GM23338 (cell line): ENCODE measurements at regions not wholly inside any gene's neighbourhood (a gene's known extent, or its start where the extent isn't known, plus 50 kb on each side); places are given as distances from the start of the nearest gene placed in this dataset.

Source experiments
- ATAC-seq: fragments of 200-7000 bp; cut with Tn5 transposase; 3 replicates; pipeline ENCODE4 v1.9.1; 2020
- DNase-seq: peaks from one replicate; pipeline ENCODE4 v3.0.0-alpha.2; 2015; ENCODE audit warnings: low spot score
- H2AFZ ChIP-seq: fragments of 200-600 bp; sonication (generic); 2 replicates; pipeline ENCODE4 v1.8.0; 2016; ENCODE audit warnings: antibody characterized with exemption, mild to moderate bottlenecking, moderate library complexity
- H3F3A ChIP-seq: fragments of 200-600 bp; sonication (generic); replicated peaks from 2 replicates; pipeline ENCODE4 v1.8.0; 2017; ENCODE audit warnings: antibody characterized with exemption, mixed run types, low read depth
- H3K27ac ChIP-seq: fragments of 200-600 bp; sonication (generic); 2 replicates; pipeline ENCODE4 v1.6.1; 2016; ENCODE audit warnings: low read depth
- H3K27me3 ChIP-seq: fragments of 200-600 bp; sonication (generic); 2 replicates; pipeline ENCODE4 v1.8.0; 2016; ENCODE audit warnings: mild to moderate bottlenecking, mixed run types, moderate library complexity; ENCODE audit not compliant: insufficient read depth
- H3K36me3 ChIP-seq: fragments of 200-600 bp; sonication (generic); 2 replicates; pipeline ENCODE4 v1.8.0; 2016; ENCODE audit warnings: mild to moderate bottlenecking; ENCODE audit not compliant: insufficient read depth
- H3K4me1 ChIP-seq: fragments of 200-600 bp; sonication (generic); 2 replicates; pipeline ENCODE4 v1.8.0; 2016; ENCODE audit warnings: mild to moderate bottlenecking, moderate library complexity; ENCODE audit not compliant: insufficient read depth
- H3K4me2 ChIP-seq: fragments of 200-600 bp; sonication (generic); 2 replicates; pipeline ENCODE4 v1.7.1; 2017; ENCODE audit warnings: mixed run types
- H3K4me3 ChIP-seq: fragments of 200-600 bp; sonication (generic); 2 replicates; pipeline ENCODE4 v1.6.1; 2016; ENCODE audit warnings: mixed run types
- H3K79me2 ChIP-seq: fragments of 200-600 bp; sonication (generic); replicated peaks from 2 replicates; pipeline ENCODE4 v1.8.0; 2017; ENCODE audit warnings: mild to moderate bottlenecking; ENCODE audit not compliant: insufficient read depth
- H3K9me2 ChIP-seq: fragments of 200-600 bp; sonication (generic); 2 replicates; pipeline ENCODE4 v1.8.0; 2017; ENCODE audit not compliant: insufficient read depth
- H4K20me1 ChIP-seq: fragments of 200-600 bp; sonication (generic); replicated peaks from 2 replicates; pipeline ENCODE4 v1.8.0; 2017; ENCODE audit warnings: mild to moderate bottlenecking; ENCODE audit not compliant: insufficient read depth
- H3K27ac Mint-ChIP-seq: 2 replicates; pipeline ENCODE4 v1.8.0; 2020; ENCODE audit warnings: inconsistent platforms, mild to moderate bottlenecking, moderate library complexity, mixed read lengths
- H3K27me3 Mint-ChIP-seq: 3 replicates; pipeline ENCODE4 v1.8.0; 2022; ENCODE audit warnings: low read depth, mild to moderate bottlenecking, moderate library complexity, mixed read lengths, inconsistent platforms; ENCODE audit not compliant: insufficient read depth, poor library complexity
- H3K36me3 Mint-ChIP-seq: 3 replicates; pipeline ENCODE4 v1.8.0; 2021; ENCODE audit warnings: low read depth, mild to moderate bottlenecking, inconsistent platforms, moderate library complexity, mixed read lengths
- H3K4me1 Mint-ChIP-seq: 3 replicates; pipeline ENCODE4 v1.8.0; 2020; ENCODE audit warnings: mild to moderate bottlenecking, inconsistent platforms, mixed read lengths
- H3K4me3 Mint-ChIP-seq: 3 replicates; pipeline ENCODE4 v1.8.0; 2021; ENCODE audit warnings: moderate library complexity, mild to moderate bottlenecking, inconsistent platforms, mixed read lengths
- H3K9me3 Mint-ChIP-seq: 3 replicates; pipeline ENCODE4 v1.8.0; 2020; ENCODE audit warnings: moderate library complexity, mild to moderate bottlenecking, inconsistent platforms, mixed read lengths
- CREB1 ChIP-seq: fragments of 250-450 bp; sonication (Bioruptor Pico); IDR thresholded peaks from 2 replicates; pipeline ENCODE4 v1.5.0; 2020; ENCODE audit warnings: low read depth, mild to moderate bottlenecking, moderate library complexity
- CTCF ChIP-seq, 2 experiments: fragments of 200-600 bp in 1 of 2; sonication (generic) in 1 of 2; conservative IDR thresholded peaks; 2 replicates each; pipeline versions ENCODE4 v1.5.1 to v1.6.1; 2016 to 2017; ENCODE audit warnings: antibody characterized with exemption in 2 of 2, low read depth in 2 of 2, mild to moderate bottlenecking in 2 of 2, moderate library complexity in 1 of 2
- ETS1 ChIP-seq: IDR thresholded peaks from 2 replicates; pipeline ENCODE4 v1.6.1; 2016; ENCODE audit warnings: antibody characterized with exemption
- EZH2 ChIP-seq: fragments of 200-600 bp; sonication (generic); IDR thresholded peaks from one replicate; pipeline ENCODE4 v1.8.0; 2017; ENCODE audit warnings: antibody characterized with exemption, mild to moderate bottlenecking, low read depth; ENCODE audit not compliant: unreplicated experiment
- EZH2phosphoT487 ChIP-seq: fragments of 200-600 bp; sonication (generic); IDR thresholded peaks from one replicate; pipeline ENCODE4 v1.8.1; 2018; ENCODE audit warnings: antibody characterized with exemption; ENCODE audit not compliant: unreplicated experiment
- JUNB ChIP-seq: IDR thresholded peaks from one replicate; pipeline ENCODE4 v1.6.1; 2016; ENCODE audit warnings: antibody characterized with exemption; ENCODE audit not compliant: unreplicated experiment
- NANOG ChIP-seq: IDR thresholded peaks from 2 replicates; pipeline ENCODE4 v1.6.1; 2016; ENCODE audit warnings: antibody characterized with exemption, borderline replicate concordance
- POLR2AphosphoS5 ChIP-seq: IDR thresholded peaks from 2 replicates; pipeline ENCODE4 v1.6.1; 2016; ENCODE audit warnings: antibody characterized with exemption, low read depth
- REST ChIP-seq: IDR thresholded peaks from one replicate; pipeline ENCODE4 v1.6.1; 2018; ENCODE audit warnings: antibody characterized with exemption; ENCODE audit not compliant: unreplicated experiment
- ZNF114 ChIP-seq: fragments of 250-450 bp; sonication (Bioruptor Pico); IDR thresholded peaks from 2 replicates; pipeline ENCODE4 v1.5.0; 2020; ENCODE audit warnings: mild to moderate bottlenecking, moderate library complexity
- ZNF331 ChIP-seq: fragments of 250-450 bp; sonication (Bioruptor Pico); IDR thresholded peaks from 2 replicates; pipeline ENCODE4 v1.5.0; 2020; ENCODE audit warnings: low read depth, mild to moderate bottlenecking, moderate library complexity
- ZNF462 ChIP-seq: fragments of 250-450 bp; sonication (Bioruptor Pico); IDR thresholded peaks from 2 replicates; pipeline ENCODE4 v1.5.0; 2020; ENCODE audit warnings: mild to moderate bottlenecking, moderate library complexity

GRCh38 chr3:3532508-3532907 is 266.7 kb upstream of the LRRN1 start (continued):
- TF ChIP-seq CTCF (conservative IDR thresholded peaks at IDR 0.05; ENCODE audit: low read depth in 2 of 2) (no peak), ZNF331 (CRISPR knock-in tag) (no peak), ETS1 (no peak)

- no peak for DNase-seq
- Mint-ChIP-seq H3K9me3 (peaks cover 93% of the 10 kb centered on the region), H3K4me3 (no peak overlapping the region), H3K27ac (no peak overlapping the region), H3K36me3 (peaks cover 18% of the 10 kb centered on the region), H3K27me3 (no peaks in the 10 kb centered on the region), H3K4me1 (no peaks in the 10 kb centered on the region)
- Histone ChIP-seq H3F3A (no peaks in the 10 kb centered on the region), H3K27me3 (no peaks in the 10 kb centered on the region), H3K27ac (no peak overlapping the region), H3K79me2 (no peaks in the 10 kb centered on the region), H3K4me3 (no peak overlapping the region), H4K20me1 (no peaks in the 10 kb centered on the region), H3K4me2 (no peak overlapping the region), H3K36me3 (no peaks in the 10 kb centered on the region; the same call in 1 of the 2 replicates), H3K4me1 (no peaks in the 10 kb centered on the region), H3K9me2 (no peaks in the 10 kb centered on the region), H2AFZ (no peak overlapping the region)
- ATAC-seq = no peak
- TF ChIP-seq REST (no peak), ZNF331 (CRISPR knock-in tag) (no peak), NANOG (no peak), ZNF114 (no peak), CREB1 (no peak), EZH2 (no peak), JUNB (no peak), ETS1 (no peak), POLR2AphosphoS5 (no peak), ZNF462 (CRISPR knock-in tag) (no peak), EZH2phosphoT487 (no peak)
Observed at GRCh38 chr3:3531476-3531875, 267.8 kb upstream of the LRRN1 start.
